D721Med (cell line): ENCODE measurements at regions not wholly inside any gene's neighbourhood (a gene's known extent, or its start where the extent isn't known, plus 50 kb on each side); places are given as distances from the start of the nearest gene placed in this dataset.
"Not testable (repeated sequence)": the region's sequence is repeated elsewhere in the genome, so short reads cannot be mapped to it uniquely, and the experiment has no call there.

Source experiments
- DNase-seq: peaks from one replicate; pipeline ENCODE4 v3.0.0; 2011; ENCODE audit warnings: low spot score; ENCODE audit not compliant: insufficient read length
- FAIRE-seq: peaks from 2 replicates; lab custom pipeline; 2011; peaks lifted over from hg19 to GRCh38; lab: Jason Lieb, UNC
- CTCF ChIP-seq: IDR thresholded peaks from 2 replicates; pipeline ENCODE4 v1.5.1; 2012; ENCODE audit warnings: mild to moderate bottlenecking, control low read depth; ENCODE audit not compliant: insufficient read depth; ENCODE audit errors: missing control alignments

GRCh38 chr11:129743112-129743815 lies 72.4 kb upstream of the TMEM45B start:
- DNase-seq (no peak), FAIRE-seq (no peak)
- TF ChIP-seq CTCF: no peak

GRCh38 chr11:129747071-129747470 lies 68.6 kb upstream of the TMEM45B start:
- FAIRE-seq: no peak
- TF ChIP-seq CTCF: no peak

GRCh38 chr11:129749141-129749540 lies 66.5 kb upstream of the TMEM45B start:
- DNase-seq: no peak
- no peak for FAIRE-seq
- TF ChIP-seq CTCF: no peak

More at GRCh38 chr11:129747071-129747470, 68.6 kb upstream of the TMEM45B start:
- DNase-seq: no peak

GRCh38 chr11:129750343-129751292 lies 65.0 kb upstream of the TMEM45B start:
- peak; percentile 99 for TF ChIP-seq CTCF
- no peak for FAIRE-seq
- DNase-seq: peak; percentile 16

GRCh38 chr11:129751511-129751910 lies 64.1 kb upstream of the TMEM45B start:
- no peak for TF ChIP-seq CTCF
- FAIRE-seq: no peak
- no peak for DNase-seq

- DNase-seq, FAIRE-seq: not testable (repeated sequence)
Measured at GRCh38 chr11:129763569-129763968, 52.1 kb upstream of the TMEM45B start.

- not testable (repeated sequence) for FAIRE-seq, DNase-seq
Measured at GRCh38 chr11:129764204-129764603, 51.4 kb upstream of the TMEM45B start.
